Kidney (tissue), 13 donors: ENCODE measurements at regions not wholly inside any gene's neighbourhood (a gene's known extent, or its start where the extent isn't known, plus 50 kb on each side); places are given as distances from the start of the nearest gene placed in this dataset.

Source experiments
- DNase-seq, 5 donors: peaks; one replicate each; pipeline ENCODE4 v3.0.0-alpha.2; 2013 to 2020
- FAIRE-seq: peaks from 2 replicates; lab custom pipeline; 2012; peaks lifted over from hg19 to GRCh38; lab: Jason Lieb, UNC
- H3K27ac ChIP-seq, 2 donors: one replicate each; pipeline ENCODE4 v1.7.0; 2013; ENCODE audit warnings: low read depth in 2 of 2, low read length in 2 of 2, inconsistent platforms in 1 of 2
- H3K27me3 ChIP-seq: one replicate; pipeline ENCODE4 v1.7.1; 2013; ENCODE audit warnings: low read length, inconsistent platforms; ENCODE audit not compliant: control insufficient read depth, insufficient read depth
- H3K36me3 ChIP-seq, 3 donors: one replicate each; pipeline versions ENCODE4 v1.7.0 to v1.7.1; 2013; ENCODE audit warnings: low read length in 3 of 3, control low read depth in 1 of 3, inconsistent platforms in 1 of 3; ENCODE audit not compliant: insufficient read depth in 3 of 3, control insufficient read depth in 2 of 3
- H3K4me1 ChIP-seq, 3 donors: one replicate each; pipeline versions ENCODE4 v1.7.0 to v1.7.1; 2013; ENCODE audit warnings: low read length in 3 of 3, inconsistent platforms in 1 of 3, low read depth in 1 of 3; ENCODE audit not compliant: control insufficient read depth in 2 of 3, insufficient read depth in 2 of 3
- H3K4me3 ChIP-seq, 3 donors: one replicate each; pipeline versions ENCODE4 v1.7.0 to v1.8.1; 2013; ENCODE audit warnings: low read length in 3 of 3, control low read depth in 1 of 3, inconsistent platforms in 1 of 3
- H3K9ac ChIP-seq, 3 donors: one replicate each; pipeline versions ENCODE4 v1.7.0 to v1.7.1; 2013; ENCODE audit warnings: low read length in 3 of 3, control low read depth in 1 of 3, inconsistent platforms in 1 of 3
- H3K9me3 ChIP-seq, 3 donors: one replicate each; pipeline versions ENCODE4 v1.7.0 to v1.7.1; 2013; ENCODE audit warnings: low read length in 3 of 3, control low read depth in 1 of 3, inconsistent platforms in 1 of 3; ENCODE audit not compliant: control insufficient read depth in 2 of 3, insufficient read depth in 1 of 3
- intact Hi-C: fragments of 100-400 bp; cut with DNase I; formaldehyde crosslinking; loops from one replicate; pipeline ENCODE4 v1.11.1; 2022
- TF ChIP-seq, protein P1 (sequence below): IDR thresholded peaks from 3 replicates; pipeline ENCODE4 v1.5.1; 2012; ENCODE audit warnings: mild to moderate bottlenecking, moderate library complexity, borderline replicate concordance; ENCODE audit not compliant: insufficient read depth; ENCODE audit errors: extremely low read depth
- donor health status: control.
- donor health status: control.
- donor health status: control.
- donor health status: control.
- donor health status: control.
- donor health status: DM: yes; HTN: yes; CAD: no.
- donor health status: Normal renal cell carcinoma (clear cell type).

- FAIRE-seq: no peak
Observed at GRCh38 chr14:76924371-76925096, 98.3 kb downstream of the LRRC74A start.

DNA sequence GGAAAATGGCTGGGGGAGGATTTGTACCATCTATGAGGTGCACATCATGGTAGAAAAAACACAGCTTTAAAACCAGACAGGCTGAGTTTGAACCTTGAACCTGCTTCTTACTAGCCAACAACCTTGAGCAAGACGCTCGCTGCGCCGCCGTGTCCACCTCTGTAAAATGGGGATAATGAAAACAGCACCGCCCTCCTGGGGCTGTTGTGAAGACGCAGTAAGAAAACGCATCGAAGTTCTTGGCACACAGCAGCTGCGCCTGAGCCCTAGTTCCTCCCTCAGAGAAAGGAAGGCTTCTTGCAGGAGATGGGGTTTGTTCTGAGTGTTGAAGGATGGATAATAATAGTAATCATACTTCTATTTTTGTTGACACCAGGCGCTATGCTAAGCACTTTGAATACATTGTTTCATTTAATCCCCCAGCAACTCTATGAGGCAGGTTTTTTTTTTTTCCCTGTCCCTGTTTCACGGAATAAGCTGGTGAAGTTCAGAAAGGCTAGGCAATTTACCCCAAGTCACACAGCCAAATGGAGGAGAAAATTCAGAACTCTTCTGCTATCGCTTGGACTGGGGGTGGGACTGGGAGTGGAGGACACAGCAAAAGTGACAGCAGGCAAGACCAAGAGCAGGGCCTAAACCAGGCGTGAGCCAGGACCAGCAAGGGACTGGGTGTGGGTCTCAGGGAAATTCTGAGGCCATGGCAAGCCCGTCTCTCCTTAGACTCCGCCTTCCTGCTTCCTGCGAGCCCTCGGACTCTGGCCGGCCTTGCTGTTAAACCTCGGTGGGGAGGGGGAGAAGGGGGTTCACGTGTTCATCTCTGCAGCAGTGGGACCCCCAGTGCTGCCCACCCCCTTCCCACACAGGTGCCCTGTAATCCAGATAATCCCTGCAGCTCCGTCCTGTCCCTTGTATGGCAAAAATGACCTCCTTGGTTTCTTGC, 97.5 kb downstream of the LRRC74A start:
- Histone ChIP-seq H3K36me3 (no peaks in the 10 kb centered on the region), H3K27ac (no peak overlapping the region), H3K9ac (no peak overlapping the region), H3K27me3 (no peaks in the 10 kb centered on the region), H3K4me3 (no peak overlapping the region), H3K9me3 (no peaks in the 10 kb centered on the region), H3K4me1 (peaks cover 28 to 46% (median 42%) of the 10 kb centered on the region in 3 donors)
- TF ChIP-seq, protein P1, sequence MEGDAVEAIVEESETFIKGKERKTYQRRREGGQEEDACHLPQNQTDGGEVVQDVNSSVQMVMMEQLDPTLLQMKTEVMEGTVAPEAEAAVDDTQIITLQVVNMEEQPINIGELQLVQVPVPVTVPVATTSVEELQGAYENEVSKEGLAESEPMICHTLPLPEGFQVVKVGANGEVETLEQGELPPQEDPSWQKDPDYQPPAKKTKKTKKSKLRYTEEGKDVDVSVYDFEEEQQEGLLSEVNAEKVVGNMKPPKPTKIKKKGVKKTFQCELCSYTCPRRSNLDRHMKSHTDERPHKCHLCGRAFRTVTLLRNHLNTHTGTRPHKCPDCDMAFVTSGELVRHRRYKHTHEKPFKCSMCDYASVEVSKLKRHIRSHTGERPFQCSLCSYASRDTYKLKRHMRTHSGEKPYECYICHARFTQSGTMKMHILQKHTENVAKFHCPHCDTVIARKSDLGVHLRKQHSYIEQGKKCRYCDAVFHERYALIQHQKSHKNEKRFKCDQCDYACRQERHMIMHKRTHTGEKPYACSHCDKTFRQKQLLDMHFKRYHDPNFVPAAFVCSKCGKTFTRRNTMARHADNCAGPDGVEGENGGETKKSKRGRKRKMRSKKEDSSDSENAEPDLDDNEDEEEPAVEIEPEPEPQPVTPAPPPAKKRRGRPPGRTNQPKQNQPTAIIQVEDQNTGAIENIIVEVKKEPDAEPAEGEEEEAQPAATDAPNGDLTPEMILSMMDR: no peak
- DNase-seq (peak in 1 of 5 donors; percentile 80), FAIRE-seq (no peak)
- intact Hi-C loops: no loop called here

More at GRCh38 chr14:76924371-76925096, 98.3 kb downstream of the LRRC74A start:
- intact Hi-C loops: no loop called here
- DNase-seq: peak in 4 of 5 donors; percentile 96 to 98 (median 97)
- Histone ChIP-seq H3K4me3 (no peak overlapping the region), H3K27ac (no peak overlapping the region), H3K9me3 (no peaks in the 10 kb centered on the region), H3K4me1 (peaks cover 24 to 44% (median 35%) of the 10 kb centered on the region in 3 donors), H3K27me3 (no peaks in the 10 kb centered on the region), H3K9ac (no peak overlapping the region), H3K36me3 (no peaks in the 10 kb centered on the region)
- TF ChIP-seq, protein P1: no peak

DNA sequence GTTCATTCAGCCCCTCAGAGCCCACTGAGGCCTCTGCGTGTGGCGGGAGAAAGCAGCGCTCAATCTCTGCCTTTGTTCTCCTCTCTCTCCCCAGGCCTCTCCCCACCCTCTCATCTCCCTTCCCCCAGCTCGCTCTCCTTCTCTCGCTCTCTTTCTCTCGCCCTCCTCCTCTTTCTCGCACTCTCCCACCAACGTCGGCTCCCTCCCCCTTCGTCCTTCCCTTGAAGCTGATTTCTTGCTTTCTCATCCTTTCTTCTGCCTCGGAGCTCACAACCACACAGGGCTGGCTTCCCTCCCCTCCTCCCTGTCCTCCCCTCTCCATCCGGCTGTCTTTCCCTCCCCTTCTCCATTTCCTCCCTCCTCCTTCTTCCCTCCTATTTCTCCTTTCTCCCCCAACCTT, 96.4 kb downstream of the LRRC74A start:
- peak in 4 of 5 donors; percentile 76 to 92 (median 82) for DNase-seq
- Histone ChIP-seq H3K9ac (peak overlapping the region in 1 of 3 donors; percentile 36), H3K9me3 (no peaks in the 10 kb centered on the region), H3K27ac (no peak overlapping the region), H3K4me3 (no peak overlapping the region), H3K4me1 (peaks cover 35 to 54% (median 50%) of the 10 kb centered on the region in 3 donors), H3K27me3 (no peaks in the 10 kb centered on the region), H3K36me3 (no peaks in the 10 kb centered on the region)
- FAIRE-seq: no peak
- intact Hi-C loops: no loop called here
- TF ChIP-seq, protein P1: no peak
